ENCODE measurements at regions not wholly inside any gene's neighbourhood (a gene's known extent, or its start where the extent isn't known, plus 50 kb on each side); places are given as distances from the start of the nearest gene placed in this dataset.
"Not testable (repeated sequence)": the region's sequence is repeated elsewhere in the genome, so short reads cannot be mapped to it uniquely, and the experiment has no call there.

DNA sequence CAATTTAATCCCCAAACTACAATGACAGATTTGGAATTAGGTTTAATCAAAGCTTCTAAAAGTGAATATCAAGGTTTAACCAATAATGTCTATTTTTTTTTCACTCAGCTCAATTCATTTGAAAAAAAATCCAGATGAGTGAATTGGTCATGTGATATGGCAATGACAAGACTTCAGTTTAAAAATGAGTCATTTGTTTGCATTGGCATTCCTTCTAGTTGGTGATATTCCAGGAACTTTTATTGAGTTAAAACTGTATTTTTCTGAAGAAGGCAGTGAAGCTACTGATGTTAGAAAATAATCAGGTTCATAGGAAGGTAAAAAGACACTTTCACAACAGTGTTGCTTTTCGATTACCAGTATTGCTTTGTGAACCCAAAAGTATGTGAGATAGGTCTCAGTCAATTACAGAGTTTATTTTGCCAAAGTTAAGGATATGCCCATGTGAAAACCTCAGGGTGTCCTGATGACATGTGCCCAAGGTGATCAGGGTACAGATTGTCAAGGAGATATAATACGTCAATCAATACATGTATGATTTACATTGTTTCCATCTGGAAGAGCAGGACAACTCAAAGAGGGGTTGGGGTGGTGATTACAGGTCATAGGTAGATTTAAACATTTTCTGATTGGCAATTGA is 1214.9 kb downstream of the GALC start:
- WGBS (ENCODE audit: insufficient coverage): 94% methylated on average over 2 of the region's 2 CpGs
- H3K27me3 ChIP-seq (replicated peaks in 2 of 5; ENCODE audit: control insufficient read depth in 4 of 5, insufficient read depth in 5 of 5, low read length in 4 of 5): no peaks in the 10 kb centered on the region
- no peak overlapping the region for H3K4me3 ChIP-seq (ENCODE audit: control insufficient read depth in 1 of 7, extremely low read depth in 1 of 7, insufficient read depth in 4 of 7, low read depth in 2 of 7, low read length in 6 of 7)
- ChIA-PET CTCF (no interaction called here), POLR2A (no interaction called here)
- H3K9me3 ChIP-seq (ENCODE audit: control extremely low read depth in 1 of 5, control insufficient read depth in 4 of 5, insufficient read depth in 2 of 5, low read depth in 1 of 5, low read length in 4 of 5): peaks cover 0 to 5% (median 0%) of the 10 kb centered on the region in 5 experiments
- no peak for DNase-seq
- no peaks in the 10 kb centered on the region for H3K36me3 ChIP-seq (ENCODE audit: control insufficient read depth in 4 of 4, insufficient read depth in 4 of 4, low read length in 3 of 4)
- no peak overlapping the region for H3K27ac ChIP-seq (ENCODE audit: insufficient read depth in 1 of 2, low read depth in 1 of 2, low read length in 2 of 2, poor library complexity in 1 of 2, severe bottlenecking in 2 of 2)
- peaks cover 0 to 4% (median 1%) of the 10 kb centered on the region in 4 experiments for H3K4me1 ChIP-seq (ENCODE audit: control extremely low read depth in 1 of 4, control insufficient read depth in 4 of 4, insufficient read depth in 4 of 4, low read length in 3 of 4)

DNA sequence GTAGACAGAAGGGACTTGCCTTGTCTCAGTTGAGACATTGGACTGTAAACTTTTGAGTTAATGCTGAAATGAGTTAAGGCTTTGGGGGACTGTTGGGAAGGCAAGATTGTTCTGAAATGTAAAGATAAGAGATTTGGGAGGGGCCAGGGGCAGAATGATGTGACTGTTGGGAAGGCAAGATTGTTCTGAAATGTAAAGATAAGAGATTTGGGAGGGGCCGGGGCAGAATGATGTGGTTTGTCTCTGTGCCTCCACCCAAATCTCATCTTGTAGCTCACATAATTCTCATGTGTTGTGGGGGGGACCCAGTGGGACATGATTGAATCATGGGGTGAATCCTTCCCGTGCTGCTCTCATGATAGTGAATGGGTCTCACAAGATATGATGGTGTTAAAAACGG is 1217.1 kb downstream of the GALC start:
- DNase-seq: peak; percentile 26 to 74 (median 53)
- H3K27ac ChIP-seq (ENCODE audit: insufficient read depth in 1 of 2, low read depth in 1 of 2, low read length in 2 of 2, poor library complexity in 1 of 2, severe bottlenecking in 2 of 2); CTCF ChIA-PET; H3K4me3 ChIP-seq (ENCODE audit: control insufficient read depth in 1 of 7, extremely low read depth in 1 of 7, insufficient read depth in 4 of 7, low read depth in 2 of 7, low read length in 6 of 7); H3K4me1 ChIP-seq (ENCODE audit: control extremely low read depth in 1 of 4, control insufficient read depth in 4 of 4, insufficient read depth in 4 of 4, low read length in 3 of 4); H3K36me3 ChIP-seq (ENCODE audit: control insufficient read depth in 4 of 4, insufficient read depth in 4 of 4, low read length in 3 of 4); POLR2A ChIA-PET; H3K27me3 ChIP-seq (replicated peaks in 2 of 5; ENCODE audit: control insufficient read depth in 4 of 5, insufficient read depth in 5 of 5, low read length in 4 of 5); H3K9me3 ChIP-seq (ENCODE audit: control extremely low read depth in 1 of 5, control insufficient read depth in 4 of 5, insufficient read depth in 2 of 5, low read depth in 1 of 5, low read length in 4 of 5): not testable (repeated sequence)
- WGBS (ENCODE audit: insufficient coverage): 61% methylated on average over 2 of the region's 3 CpGs

DNA sequence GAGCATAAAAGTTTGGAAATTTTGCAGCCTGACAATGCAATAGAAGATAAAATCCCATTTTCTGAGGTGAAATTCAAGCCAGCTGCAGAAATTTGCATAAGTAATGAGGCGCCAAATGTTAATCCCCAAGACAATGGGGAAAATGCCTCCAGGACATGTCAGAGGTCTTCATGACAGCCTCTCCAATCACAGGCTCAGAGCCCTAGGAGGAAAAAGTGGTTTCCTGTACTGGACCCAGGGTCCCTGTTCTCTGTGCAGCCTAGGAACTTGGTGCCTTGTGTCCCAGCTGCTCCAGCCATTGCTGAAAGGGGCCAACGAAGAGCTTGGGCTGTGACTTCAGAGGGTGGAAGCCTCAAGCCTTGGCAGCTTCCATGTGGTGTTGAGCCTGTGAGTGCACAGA is 1218.1 kb downstream of the GALC start:
- WGBS (ENCODE audit: insufficient coverage): 97% methylated on average over 2 of the region's 2 CpGs
- Histone ChIP-seq H3K36me3 (ENCODE audit: control insufficient read depth in 4 of 4, insufficient read depth in 4 of 4, low read length in 3 of 4) (no peaks in the 10 kb centered on the region), H3K27ac (ENCODE audit: insufficient read depth in 1 of 2, low read depth in 1 of 2, low read length in 2 of 2, poor library complexity in 1 of 2, severe bottlenecking in 2 of 2) (no peak overlapping the region), H3K4me1 (ENCODE audit: control extremely low read depth in 1 of 4, control insufficient read depth in 4 of 4, insufficient read depth in 4 of 4, low read length in 3 of 4) (peaks cover 0 to 6% (median 1%) of the 10 kb centered on the region in 4 experiments), H3K9me3 (ENCODE audit: control extremely low read depth in 1 of 5, control insufficient read depth in 4 of 5, insufficient read depth in 2 of 5, low read depth in 1 of 5, low read length in 4 of 5) (peaks cover 0 to 5% (median 0%) of the 10 kb centered on the region in 5 experiments), H3K4me3 (ENCODE audit: control insufficient read depth in 1 of 7, extremely low read depth in 1 of 7, insufficient read depth in 4 of 7, low read depth in 2 of 7, low read length in 6 of 7) (no peak overlapping the region), H3K27me3 (replicated peaks in 2 of 5; ENCODE audit: control insufficient read depth in 4 of 5, insufficient read depth in 5 of 5, low read length in 4 of 5) (no peaks in the 10 kb centered on the region)
- CTCF ChIA-PET: no interaction called here
- DNase-seq: no peak
- POLR2A ChIA-PET: no interaction called here

DNA sequence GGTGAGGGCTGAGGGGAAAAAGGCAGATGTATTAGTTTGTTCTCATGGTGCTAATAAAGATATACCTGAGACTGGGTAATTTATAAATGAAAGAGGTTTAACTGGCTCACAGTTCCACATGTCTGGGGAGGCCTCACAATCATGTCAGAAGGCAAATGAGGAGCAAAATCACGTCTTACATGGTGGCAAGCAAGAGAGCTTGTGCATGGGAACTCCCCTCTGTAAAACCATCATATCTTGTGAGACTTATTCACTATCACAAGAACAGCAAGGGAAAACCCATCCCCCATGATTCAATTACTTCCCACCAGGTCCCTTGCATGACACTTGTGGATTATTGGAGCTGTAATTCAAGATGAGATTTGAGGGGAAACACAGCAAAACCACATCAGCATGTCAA is 1220.9 kb downstream of the GALC start:
- Histone ChIP-seq H3K27ac (ENCODE audit: insufficient read depth in 1 of 2, low read depth in 1 of 2, low read length in 2 of 2, poor library complexity in 1 of 2, severe bottlenecking in 2 of 2) (no peak overlapping the region), H3K4me1 (ENCODE audit: control extremely low read depth in 1 of 4, control insufficient read depth in 4 of 4, insufficient read depth in 4 of 4, low read length in 3 of 4) (peaks cover 0 to 6% (median 1%) of the 10 kb centered on the region in 4 experiments), H3K27me3 (replicated peaks in 2 of 5; ENCODE audit: control insufficient read depth in 4 of 5, insufficient read depth in 5 of 5, low read length in 4 of 5) (no peaks in the 10 kb centered on the region), H3K36me3 (ENCODE audit: control insufficient read depth in 4 of 4, insufficient read depth in 4 of 4, low read length in 3 of 4) (no peaks in the 10 kb centered on the region), H3K9me3 (ENCODE audit: control extremely low read depth in 1 of 5, control insufficient read depth in 4 of 5, insufficient read depth in 2 of 5, low read depth in 1 of 5, low read length in 4 of 5) (peaks cover 0 to 2% (median 0%) of the 10 kb centered on the region in 5 experiments), H3K4me3 (ENCODE audit: control insufficient read depth in 1 of 7, extremely low read depth in 1 of 7, insufficient read depth in 4 of 7, low read depth in 2 of 7, low read length in 6 of 7) (no peak overlapping the region)
- ChIA-PET POLR2A (no interaction called here), CTCF (no interaction called here)
- DNase-seq: no peak
- WGBS (ENCODE audit: insufficient coverage): 100% methylated on average over 1 of the region's 1 CpG

DNA sequence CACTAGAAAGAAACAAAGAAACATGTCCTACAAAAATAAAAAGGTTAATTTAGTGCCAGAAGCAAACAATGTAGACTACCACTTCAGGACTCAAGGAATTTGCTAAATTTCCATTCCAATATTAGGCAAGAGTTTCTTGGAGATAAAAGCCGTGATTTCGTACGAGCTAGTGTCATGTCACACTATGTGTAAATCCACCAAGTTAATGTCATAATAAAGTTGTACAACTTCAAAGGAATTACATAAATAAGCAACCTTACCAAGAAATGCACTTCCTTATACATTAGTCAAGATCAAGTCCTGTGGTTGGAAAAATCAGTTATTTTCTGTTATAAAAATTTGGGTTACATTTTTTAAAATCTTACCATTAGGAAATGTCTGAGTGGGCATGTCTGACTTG is 1222.8 kb downstream of the GALC start:
- WGBS (ENCODE audit: insufficient coverage): 100% methylated on average over 3 of the region's 3 CpGs
- DNase-seq: no peak
- Histone ChIP-seq H3K4me1 (ENCODE audit: control extremely low read depth in 1 of 4, control insufficient read depth in 4 of 4, insufficient read depth in 4 of 4, low read length in 3 of 4) (peaks cover 0 to 6% (median 0%) of the 10 kb centered on the region in 4 experiments), H3K4me3 (ENCODE audit: control insufficient read depth in 1 of 7, extremely low read depth in 1 of 7, insufficient read depth in 4 of 7, low read depth in 2 of 7, low read length in 6 of 7) (no peak overlapping the region), H3K27ac (ENCODE audit: insufficient read depth in 1 of 2, low read depth in 1 of 2, low read length in 2 of 2, poor library complexity in 1 of 2, severe bottlenecking in 2 of 2) (no peak overlapping the region), H3K36me3 (ENCODE audit: control insufficient read depth in 4 of 4, insufficient read depth in 4 of 4, low read length in 3 of 4) (no peaks in the 10 kb centered on the region), H3K9me3 (ENCODE audit: control extremely low read depth in 1 of 5, control insufficient read depth in 4 of 5, insufficient read depth in 2 of 5, low read depth in 1 of 5, low read length in 4 of 5) (no peaks in the 10 kb centered on the region), H3K27me3 (replicated peaks in 2 of 5; ENCODE audit: control insufficient read depth in 4 of 5, insufficient read depth in 5 of 5, low read length in 4 of 5) (no peaks in the 10 kb centered on the region)
- ChIA-PET POLR2A (no interaction called here), CTCF (no interaction called here)

DNA sequence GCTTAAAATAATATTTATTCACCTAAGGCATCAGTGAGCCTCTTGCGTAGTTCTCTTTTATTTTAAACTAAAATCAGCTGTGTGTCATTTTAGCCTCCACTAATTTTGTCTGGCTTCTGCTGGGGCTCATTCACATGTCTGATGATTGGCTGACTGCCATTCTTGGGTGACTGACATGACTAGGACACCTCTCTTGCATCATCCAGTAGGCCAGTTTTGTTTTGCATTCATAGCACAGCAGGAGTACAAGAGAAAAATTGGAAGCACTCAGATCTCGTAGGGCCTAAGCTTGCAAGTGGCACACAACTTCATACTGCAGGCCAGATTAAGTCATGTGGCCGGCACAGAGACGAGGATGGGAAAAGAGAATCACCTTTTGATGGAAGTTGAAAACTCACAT is 1226.5 kb downstream of the GALC start:
- 94% methylated on average over 2 of the region's 4 CpGs for WGBS (ENCODE audit: insufficient coverage)
- DNase-seq: no peak
- POLR2A ChIA-PET: no interaction called here
- Histone ChIP-seq H3K27ac (ENCODE audit: insufficient read depth in 1 of 2, low read depth in 1 of 2, low read length in 2 of 2, poor library complexity in 1 of 2, severe bottlenecking in 2 of 2) (no peak overlapping the region), H3K27me3 (replicated peaks in 2 of 5; ENCODE audit: control insufficient read depth in 4 of 5, insufficient read depth in 5 of 5, low read length in 4 of 5) (no peaks in the 10 kb centered on the region), H3K4me1 (ENCODE audit: control extremely low read depth in 1 of 4, control insufficient read depth in 4 of 4, insufficient read depth in 4 of 4, low read length in 3 of 4) (peaks cover 2 to 6% (median 4%) of the 10 kb centered on the region in 4 experiments), H3K9me3 (ENCODE audit: control extremely low read depth in 1 of 5, control insufficient read depth in 4 of 5, insufficient read depth in 2 of 5, low read depth in 1 of 5, low read length in 4 of 5) (no peaks in the 10 kb centered on the region), H3K4me3 (ENCODE audit: control insufficient read depth in 1 of 7, extremely low read depth in 1 of 7, insufficient read depth in 4 of 7, low read depth in 2 of 7, low read length in 6 of 7) (no peak overlapping the region), H3K36me3 (ENCODE audit: control insufficient read depth in 4 of 4, insufficient read depth in 4 of 4, low read length in 3 of 4) (no peaks in the 10 kb centered on the region)
- CTCF ChIA-PET: no interaction called here

DNA sequence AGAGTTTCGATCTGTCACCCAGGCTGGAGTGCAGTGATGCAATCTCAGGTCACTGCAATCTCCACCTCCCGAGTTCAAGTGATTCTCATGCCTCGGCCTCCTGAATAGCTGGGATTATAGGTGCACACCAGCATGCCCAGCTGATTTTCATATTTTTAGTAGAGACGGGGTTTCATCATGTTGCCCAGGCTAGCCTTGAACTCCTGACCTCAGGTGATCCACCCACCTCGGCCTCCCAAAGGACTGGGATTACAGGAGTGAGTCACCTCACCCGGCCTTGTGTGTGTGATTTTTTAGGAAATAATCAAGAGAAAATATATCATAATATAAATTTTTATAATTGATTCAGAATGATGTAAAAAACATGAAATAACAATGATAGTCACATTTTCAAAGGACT is 1231.4 kb downstream of the GALC start:
- H3K36me3 ChIP-seq (ENCODE audit: control insufficient read depth in 4 of 4, insufficient read depth in 4 of 4, low read length in 3 of 4): no peaks in the 10 kb centered on the region
- H3K27ac ChIP-seq (ENCODE audit: insufficient read depth in 1 of 2, low read depth in 1 of 2, low read length in 2 of 2, poor library complexity in 1 of 2, severe bottlenecking in 2 of 2): no peak overlapping the region
- no peaks in the 10 kb centered on the region for H3K27me3 ChIP-seq (replicated peaks in 2 of 5; ENCODE audit: control insufficient read depth in 4 of 5, insufficient read depth in 5 of 5, low read length in 4 of 5)
- 100% methylated on average over 4 of the region's 6 CpGs for WGBS (ENCODE audit: insufficient coverage)
- H3K9me3 ChIP-seq (ENCODE audit: control extremely low read depth in 1 of 5, control insufficient read depth in 4 of 5, insufficient read depth in 2 of 5, low read depth in 1 of 5, low read length in 4 of 5): no peaks in the 10 kb centered on the region
- H3K4me3 ChIP-seq (ENCODE audit: control insufficient read depth in 1 of 7, extremely low read depth in 1 of 7, insufficient read depth in 4 of 7, low read depth in 2 of 7, low read length in 6 of 7): no peak overlapping the region
- ChIA-PET POLR2A (no interaction called here), CTCF (no interaction called here)
- no peak for DNase-seq
- peaks cover 2 to 19% (median 10%) of the 10 kb centered on the region in 4 experiments for H3K4me1 ChIP-seq (ENCODE audit: control extremely low read depth in 1 of 4, control insufficient read depth in 4 of 4, insufficient read depth in 4 of 4, low read length in 3 of 4)

Data from common myeloid progenitor, CD34-positive (primary cell).